HG03460 (cell line): ENCODE measurements at regions not wholly inside any gene's neighbourhood (a gene's known extent, or its start where the extent isn't known, plus 50 kb on each side); places are given as distances from the start of the nearest gene placed in this dataset.
"Not testable (repeated sequence)": the region's sequence is repeated elsewhere in the genome, so short reads cannot be mapped to it uniquely, and the experiment has no call there.

ENCODE experiments used
- ATAC-seq: cut with Tn5 transposase; IDR thresholded peaks from one replicate; pipeline ENCODE4 v1.9.1; 2021; ENCODE audit not compliant: unreplicated experiment

DNA sequence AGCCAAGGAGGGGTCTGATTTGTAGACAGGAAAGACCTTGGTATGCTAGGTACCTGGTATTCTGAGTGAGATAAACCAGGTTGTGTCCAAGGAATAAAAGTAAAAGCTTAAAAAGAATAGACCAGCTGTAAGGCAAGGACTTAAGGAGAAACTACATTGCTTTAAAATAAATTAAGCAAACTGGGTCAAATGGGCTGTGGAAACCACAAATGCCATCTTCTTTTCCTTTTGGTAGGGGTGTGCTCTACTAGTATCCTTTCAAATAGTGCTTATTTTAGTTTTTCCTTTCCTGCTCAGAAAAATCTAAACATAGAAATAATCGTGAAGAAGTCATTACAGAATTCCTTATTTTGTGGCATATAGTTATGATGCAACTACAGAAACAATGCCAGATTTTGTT lies 138.6 kb upstream of the KLF12 start:
- ATAC-seq, result no peak

DNA sequence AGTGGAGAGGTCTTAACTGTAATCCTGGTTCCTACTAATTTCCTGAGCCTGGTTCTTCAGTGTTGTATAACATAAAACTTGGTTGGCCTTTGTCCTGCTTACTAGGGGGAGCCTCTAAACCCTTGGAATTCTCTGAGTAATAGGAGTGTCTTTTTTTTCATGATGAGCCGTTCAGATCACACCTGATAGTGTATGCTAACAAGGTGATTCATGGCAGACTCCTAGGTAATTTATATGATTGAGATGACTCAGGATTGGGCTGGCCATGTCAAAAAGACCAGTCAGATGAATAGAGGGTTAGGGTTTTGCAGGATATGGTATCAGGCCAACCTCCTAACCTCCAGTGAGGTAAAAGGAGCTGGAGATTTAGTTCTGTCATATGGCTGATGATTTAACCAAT lies 135.8 kb upstream of the KLF12 start:
- ATAC-seq, result no peak

DNA sequence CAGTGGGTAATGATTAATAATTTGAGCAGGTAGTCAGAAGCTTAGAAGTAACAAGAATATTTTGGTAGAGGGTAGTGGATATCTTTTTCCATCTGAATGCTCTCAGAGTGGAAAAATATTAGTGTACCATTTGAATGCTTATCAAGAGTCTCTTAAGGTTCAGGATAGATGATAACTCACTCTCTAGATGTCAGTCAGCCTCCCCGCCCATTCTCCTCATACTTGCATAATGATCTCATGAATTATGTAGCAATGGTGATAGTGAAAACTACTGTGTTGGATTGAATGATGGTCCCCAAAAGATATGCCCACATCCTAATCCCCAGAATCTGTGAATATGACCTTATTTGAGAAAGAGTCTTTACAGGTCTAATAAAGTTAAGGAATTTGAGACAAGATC lies 132.7 kb upstream of the KLF12 start:
- ATAC-seq, result no peak

DNA sequence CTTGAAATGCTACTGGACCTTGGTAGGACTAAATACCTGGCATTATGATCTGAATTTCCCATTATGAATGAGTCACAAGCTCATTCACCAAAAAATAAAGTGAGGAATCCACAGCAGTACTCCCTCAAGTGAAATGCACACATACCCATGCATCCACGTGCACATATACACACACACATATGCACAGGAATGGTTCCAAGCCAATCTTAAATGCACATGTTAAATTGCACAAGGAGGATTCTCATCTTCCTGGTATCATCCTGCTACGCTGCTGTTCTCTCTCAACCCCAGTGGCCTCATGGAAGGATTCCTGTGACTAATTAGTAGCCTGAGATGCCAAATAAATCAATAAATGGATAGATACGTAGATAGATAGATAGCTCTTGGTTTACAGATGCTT lies 132.1 kb upstream of the KLF12 start:
- ATAC-seq, result no peak

DNA sequence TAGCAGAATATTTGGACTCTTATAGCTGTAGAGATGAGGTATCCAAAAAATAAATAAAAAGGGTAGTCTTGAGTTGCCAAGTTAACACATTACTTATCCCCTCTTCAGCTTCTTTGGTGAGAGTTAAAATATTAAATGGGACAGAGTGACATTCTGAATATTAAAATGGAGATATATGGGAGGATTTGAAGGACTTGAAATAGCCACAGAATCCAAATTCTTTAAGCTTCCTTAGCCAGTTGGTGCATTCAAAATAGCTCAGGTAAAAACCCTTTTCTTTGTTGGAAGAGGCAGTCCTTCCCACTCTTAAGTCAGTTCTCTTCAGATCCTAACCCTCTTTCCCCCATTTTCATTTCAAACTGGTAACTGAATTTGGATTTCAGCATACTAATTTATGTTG lies 130.1 kb upstream of the KLF12 start:
- no peak for ATAC-seq

DNA sequence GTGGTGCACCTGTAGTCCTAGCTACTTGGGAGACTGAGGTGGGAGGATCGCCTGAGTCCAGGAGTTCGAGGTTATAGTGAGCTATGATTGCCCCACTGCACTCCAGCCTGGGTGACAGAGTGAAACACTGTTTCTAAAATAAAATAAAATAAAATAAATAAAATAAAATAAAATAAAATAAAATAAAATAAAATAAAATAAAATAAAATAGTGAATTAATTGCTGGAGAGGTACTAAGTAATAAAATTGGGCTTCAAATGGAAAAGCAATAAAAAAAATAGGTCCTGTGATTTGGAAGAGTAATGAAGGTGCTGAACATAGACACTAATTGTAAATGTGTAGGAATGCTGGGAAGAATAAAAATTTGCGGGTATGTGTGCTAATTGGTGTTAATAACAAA lies 126.2 kb upstream of the KLF12 start:
- not testable (repeated sequence) for ATAC-seq

DNA sequence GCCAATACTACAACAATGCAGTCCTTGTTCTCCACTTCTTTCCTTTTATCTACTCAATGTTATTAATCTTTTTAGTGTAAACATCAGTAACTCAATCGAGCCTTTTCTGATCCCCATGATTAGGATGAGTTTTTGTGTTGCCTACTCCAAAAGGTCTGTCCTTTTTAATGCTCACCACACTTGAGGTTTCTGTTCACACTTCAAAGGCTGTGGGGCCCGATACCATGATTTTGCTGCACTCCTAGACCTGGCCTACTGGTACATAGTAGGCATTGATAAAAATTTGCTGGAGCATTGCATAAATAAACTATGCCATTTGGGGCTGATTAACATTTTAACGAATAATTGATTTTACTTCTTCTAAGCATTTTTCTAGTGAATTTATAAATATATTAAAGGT lies 125.4 kb upstream of the KLF12 start:
- ATAC-seq, result no peak

DNA sequence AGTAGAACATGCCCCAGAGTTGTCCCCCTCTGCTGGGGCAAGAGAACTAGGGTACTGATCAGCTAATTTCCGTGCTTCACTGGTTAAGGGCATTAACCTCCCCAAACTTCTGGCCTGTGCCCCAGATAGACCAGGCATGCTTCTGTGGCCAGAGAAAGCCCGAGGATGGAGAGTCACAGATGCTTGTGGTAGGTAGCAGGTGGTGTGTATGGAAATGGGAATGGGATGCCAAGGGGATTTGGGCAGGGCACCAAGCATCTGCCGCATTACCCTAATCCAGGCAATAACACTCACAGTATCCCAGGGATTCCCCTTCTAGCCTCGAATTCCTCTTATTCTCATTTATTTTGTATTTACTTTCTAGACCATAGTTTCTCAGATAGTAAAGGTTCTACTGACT lies 124.8 kb upstream of the KLF12 start:
- ATAC-seq, result no peak

DNA sequence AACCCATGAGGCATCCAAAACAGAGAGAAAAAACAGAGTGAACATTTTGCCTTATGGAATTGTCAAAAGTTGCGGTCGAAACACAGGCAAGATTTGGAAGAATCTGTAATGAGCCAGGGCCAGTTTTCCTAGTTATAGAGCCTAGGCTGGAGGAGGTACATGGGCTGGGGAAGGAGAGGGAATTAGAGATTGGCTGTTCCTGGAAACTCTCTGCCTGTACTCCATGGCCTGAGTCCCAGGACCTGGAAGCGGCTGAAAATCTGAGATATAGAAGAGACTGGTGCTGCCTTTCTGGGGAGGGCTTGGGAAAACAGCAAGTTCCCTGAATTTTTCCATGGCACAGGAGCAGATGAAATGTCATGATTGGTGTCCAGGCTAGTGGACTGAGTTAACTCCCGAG lies 122.8 kb upstream of the KLF12 start:
- no peak for ATAC-seq

DNA sequence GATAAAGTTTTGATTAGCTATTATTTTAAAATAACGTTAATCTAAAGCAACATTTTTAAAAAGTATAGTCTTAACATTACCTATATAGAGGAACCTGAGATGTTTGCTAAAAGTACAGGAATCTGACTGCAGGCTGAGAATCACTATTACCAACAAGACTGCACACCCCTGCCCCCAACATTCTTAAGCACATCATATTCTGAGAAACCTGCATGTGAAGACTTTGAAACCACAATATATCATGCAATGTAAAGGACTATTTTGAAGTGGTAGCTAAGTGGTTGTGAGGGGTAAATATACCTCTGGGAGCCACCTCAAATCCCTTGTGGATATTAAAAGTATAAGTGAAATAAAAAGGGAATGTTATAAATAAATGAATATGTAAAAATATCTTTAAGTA lies 119.0 kb upstream of the KLF12 start:
- no peak for ATAC-seq

DNA sequence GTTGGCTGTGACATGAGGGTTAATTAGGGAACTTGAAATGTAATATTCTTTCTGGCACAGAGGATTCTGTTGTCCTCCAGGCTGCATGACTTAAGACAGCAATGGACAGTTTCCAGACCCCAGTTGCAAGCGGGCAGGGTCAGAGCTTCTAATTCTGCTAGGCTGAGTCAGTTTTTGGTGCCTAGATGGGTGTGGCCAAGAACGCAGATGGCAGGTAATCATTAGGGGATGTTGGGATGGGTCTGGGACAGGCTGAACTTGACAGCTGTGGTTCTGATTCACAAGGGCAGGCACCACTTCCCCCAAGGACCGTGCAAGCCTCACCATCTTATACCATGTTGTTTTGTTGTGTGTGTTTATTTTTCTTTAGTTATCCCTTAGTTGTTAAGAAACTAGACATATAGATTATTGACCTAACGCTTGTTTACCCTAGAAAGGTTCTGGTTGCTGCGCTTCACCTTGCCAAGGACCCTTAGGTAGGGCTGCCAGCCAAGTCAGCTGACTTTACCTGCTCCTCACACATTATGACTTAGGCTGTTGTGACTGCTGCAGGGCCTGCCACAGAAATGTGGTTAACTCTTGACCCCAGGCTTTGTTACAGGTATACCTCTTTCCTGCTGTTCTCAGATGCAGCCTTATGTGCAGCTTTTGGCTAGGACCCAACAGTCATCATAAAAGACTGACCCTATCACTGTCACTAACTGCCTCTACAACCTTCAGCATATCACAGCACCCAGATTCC lies 117.7 kb upstream of the KLF12 start:
- ATAC-seq, result no peak

DNA sequence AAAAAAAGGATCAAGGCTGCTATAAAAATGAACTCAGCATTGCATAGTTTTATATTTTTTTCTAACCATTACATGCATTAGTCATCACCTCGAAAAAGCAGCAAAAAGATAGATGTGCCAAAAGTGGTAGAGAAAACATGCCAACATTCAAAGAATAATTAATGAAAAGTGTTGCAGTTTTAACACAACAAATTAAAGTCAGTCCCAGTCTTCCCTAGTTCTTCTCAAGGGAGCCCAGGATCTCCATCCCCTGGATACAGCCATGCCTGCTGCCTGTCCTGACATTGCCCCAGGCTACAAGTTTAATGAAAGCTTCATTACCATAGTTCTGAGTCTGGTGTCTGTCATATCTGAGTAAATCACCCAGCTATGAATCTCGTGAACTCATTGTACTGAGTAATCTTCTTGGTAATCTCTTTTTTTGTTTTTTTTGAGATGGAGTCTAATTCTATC lies 116.6 kb upstream of the KLF12 start:
- ATAC-seq, result no peak

DNA sequence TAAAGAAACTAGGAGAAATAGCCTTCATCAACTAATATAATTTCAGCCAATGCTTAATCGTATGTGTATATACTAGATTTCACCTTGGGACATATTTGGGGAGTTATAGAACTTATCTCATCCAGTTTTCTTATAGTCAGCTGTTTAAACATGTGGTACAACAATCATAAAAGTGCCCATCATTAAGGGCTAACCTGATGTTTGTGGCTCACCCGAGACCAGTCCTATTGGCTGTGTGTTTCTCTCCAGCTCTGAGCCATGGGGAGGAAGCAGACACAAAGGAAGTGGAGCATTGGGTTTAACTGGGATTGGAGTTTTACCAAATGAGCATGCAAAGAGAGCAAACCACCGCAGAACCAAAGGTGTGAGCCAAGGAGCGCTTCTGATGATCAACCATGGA lies 114.3 kb upstream of the KLF12 start:
- ATAC-seq, result no peak

DNA sequence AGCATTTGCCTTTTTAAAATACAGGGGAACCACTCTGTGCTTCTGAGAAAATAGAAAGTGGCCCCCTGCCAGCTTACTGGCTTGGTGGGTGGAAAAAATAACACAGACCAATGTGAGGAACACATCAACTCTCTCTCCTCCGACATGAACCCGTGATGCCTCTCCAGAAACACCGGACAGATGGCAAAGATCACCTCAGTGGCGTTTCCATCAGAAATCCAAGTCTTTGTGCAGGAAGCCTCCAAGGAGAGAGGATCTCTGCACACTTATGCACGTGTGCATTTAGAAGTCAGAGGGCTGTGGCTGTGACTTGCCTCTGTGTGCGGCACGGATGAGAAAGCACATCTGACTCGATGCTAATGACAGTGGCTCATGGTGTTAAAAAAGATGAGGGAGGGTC lies 112.3 kb upstream of the KLF12 start:
- ATAC-seq, result no peak

DNA sequence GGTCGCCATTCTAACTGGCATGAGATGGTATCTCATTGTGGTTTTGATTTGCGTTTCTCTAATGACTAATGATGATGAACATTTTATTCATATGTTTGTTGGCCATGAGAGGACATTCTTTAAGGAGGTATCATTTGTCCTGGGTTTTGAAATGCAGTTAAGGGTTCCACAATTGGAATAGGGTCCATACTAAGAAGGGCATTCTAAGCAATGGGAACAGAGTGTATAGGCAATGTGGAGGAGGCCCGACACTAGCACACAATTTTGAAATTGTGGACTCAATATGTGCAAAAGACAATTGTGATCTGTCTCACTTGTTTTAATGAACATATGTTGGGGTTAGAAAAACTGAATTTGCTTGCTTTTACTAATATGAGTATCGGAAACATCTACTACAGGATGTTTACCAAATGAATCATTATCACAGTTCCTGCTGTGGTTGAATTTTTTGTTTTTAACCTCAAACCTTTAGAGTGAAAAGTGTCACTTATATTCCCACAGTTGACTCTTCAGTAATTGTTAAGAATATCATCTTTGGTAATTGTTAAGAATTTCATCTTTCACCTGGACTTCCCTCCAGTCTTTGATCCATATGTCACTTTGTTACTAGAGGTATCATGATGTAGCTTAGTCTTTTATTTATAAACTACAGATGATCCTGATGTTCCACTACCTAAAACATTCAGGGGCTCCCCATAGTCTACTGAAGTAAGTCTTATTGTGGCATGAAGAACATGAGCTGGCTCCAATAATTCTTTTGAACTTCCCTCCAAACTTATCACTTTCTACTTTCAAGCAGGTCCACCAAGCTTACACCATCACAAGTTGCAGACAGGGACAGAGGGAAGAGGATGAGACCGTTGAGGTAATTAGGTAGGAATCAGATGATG lies 109.7 kb upstream of the KLF12 start:
- ATAC-seq, result no peak

DNA sequence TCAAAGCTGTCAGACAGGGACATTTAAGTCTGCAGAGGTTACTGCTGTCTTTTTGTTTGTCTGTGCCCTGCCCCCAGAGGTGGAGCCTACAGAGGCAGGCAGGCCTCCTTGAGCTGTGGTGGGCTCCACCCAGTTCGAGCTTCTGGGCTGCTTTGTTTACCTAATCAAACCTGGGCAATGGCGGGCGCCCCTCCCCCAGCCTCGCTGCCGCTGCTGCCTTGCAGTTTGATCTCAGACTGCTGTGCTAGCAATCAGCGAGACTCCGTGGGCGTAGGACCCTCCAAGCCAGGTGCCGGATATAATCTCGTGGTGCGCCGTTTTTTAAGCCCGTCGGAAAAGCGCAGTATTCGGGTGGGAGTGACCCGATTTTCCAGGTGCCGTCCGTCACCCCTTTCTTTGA lies 107.1 kb upstream of the KLF12 start:
- not testable (repeated sequence) for ATAC-seq

DNA sequence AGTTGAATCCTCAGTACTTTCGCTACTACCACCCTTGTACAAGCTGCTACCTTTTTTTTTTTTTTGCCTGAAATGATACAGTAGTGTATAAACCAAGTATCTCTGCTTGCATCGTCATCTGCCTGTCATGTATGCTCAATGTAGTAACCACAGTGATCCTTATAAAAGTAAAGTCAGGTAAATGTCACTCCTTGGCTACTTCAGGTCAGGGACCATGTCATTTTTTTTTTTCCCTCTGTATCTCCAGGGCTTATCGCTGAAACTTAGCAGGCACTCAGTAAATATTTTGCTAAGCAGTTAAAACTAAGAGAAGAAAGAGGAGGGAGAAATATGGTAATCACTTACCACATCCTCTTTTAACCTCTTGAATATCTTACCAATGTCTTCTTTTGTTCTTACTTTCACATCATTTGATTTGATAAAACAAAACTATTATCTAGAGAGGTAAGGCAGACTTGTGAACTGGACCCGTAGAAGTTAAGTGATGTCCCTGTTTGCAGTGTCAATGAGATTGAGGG lies 96.8 kb upstream of the KLF12 start:
- ATAC-seq, result no peak

DNA sequence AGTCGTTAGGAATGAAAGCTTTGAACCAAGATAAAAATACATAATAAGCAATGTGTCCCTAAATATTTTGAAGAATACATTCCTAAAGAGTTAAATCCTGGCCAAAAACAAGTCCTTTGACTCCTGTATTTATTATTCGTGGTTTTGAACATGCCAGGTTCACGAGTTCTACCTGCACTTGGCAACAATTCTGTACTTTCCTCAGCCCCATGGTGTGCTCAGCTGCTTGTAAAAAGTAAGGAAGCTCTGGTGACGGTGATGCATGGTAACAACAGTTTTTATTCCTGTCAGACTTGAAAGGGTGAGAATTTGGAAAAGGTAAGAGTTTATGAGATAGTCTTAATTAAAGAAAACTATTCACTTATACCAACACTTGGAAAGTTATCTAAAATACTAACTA lies 95.0 kb upstream of the KLF12 start:
- ATAC-seq, result no peak

DNA sequence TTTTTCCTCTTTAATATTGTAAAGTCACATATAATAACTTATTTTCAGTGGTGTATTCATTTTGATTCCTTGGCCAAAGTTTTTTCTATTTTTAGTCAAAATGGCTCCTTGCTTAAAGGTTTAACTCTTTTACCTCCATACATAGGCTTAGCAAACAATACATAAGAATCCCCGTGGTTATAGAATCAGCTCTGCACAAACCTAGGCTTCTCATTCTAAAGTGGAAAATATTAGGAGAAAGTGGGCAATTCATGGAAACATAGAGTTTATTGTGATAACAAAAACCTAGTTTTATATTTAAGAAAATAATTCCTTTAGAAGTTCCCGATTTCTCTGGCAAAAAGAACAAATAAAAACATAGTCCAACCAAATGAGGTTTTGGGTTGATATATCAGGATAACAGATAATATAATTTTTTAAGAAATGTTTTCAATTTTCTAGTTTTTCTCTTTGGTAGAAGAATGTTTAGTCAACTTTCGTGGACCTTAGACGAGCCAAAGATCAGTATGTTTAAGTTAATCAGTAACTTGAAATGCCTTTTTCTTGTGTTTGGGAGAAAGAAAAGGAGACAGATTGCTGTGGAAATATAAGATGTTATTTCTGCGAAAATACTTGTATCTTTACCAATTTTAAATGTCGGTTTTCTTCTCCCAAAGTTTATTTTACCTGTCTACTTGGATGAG lies 93.4 kb upstream of the KLF12 start:
- ATAC-seq, result no peak

DNA sequence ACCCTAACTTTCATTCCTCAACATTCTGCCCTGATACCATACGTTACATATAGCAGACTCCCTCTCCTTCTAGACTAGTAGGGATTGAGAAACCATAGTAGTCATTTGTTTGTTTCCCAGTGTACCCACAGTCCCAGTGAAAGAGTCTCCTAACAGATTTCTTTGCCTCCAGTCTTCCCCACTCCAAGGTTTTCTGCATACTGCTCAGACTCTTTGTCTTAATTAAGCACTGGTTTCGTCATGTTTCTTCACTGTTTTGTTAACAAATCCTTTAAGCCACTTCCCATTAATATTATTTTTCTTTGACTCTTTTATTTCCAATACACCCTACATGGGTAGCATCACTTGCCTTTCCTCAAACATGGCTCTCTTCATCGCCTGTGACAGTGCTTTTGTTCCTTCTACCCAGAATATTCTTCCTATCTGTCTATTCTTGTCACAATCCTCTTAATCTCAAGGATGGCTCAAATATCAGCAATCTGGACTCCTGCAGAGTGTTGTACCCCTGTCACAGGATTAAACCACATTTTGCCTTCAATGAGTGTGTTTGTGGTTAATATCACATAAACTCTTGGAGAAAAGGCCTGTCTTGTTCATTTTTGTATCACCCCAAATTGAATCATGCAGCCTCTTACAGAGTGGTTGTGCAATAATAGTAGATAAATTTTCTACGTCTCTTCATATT lies 92.7 kb upstream of the KLF12 start:
- no peak for ATAC-seq

DNA sequence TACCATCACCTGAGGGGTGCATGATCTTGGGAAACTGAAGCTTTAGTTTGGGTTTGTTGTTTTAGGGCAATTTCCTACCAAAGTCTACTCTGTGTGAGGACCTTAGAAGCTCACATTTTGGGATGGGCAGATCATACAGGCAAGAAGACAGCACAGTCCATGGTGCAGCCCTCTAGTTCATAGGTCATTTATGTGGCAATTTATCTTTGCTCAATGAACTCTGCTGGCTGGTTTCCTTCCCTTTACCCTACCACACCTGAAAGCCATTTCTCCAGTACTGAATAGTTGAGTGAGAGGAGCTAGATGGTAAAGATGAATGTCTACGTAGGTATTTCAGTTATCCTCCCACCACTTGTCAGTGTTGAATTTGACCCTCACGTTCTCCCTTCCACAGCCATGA lies 87.5 kb upstream of the KLF12 start:
- no peak for ATAC-seq
